Ovary (tissue), 3 donors: ENCODE measurements at regions not wholly inside any gene's neighbourhood (a gene's known extent, or its start where the extent isn't known, plus 50 kb on each side); places are given as distances from the start of the nearest gene placed in this dataset.

Experiments
- EP300 ChIP-seq: sonication (generic); formaldehyde crosslinking; IDR thresholded peaks from one replicate; pipeline ENCODE4 v1.6.1; 2017; ENCODE audit warnings: antibody characterized with exemption
- POLR2A ChIP-seq: fragments of 450-650 bp; IDR thresholded peaks from one replicate; pipeline ENCODE4 v1.6.1; 2017; ENCODE audit warnings: antibody characterized with exemption, mild to moderate bottlenecking, moderate library complexity
- TF ChIP-seq, protein P1 (sequence below), 3 donors: fragments of 450-650 bp in 2 of 3; fragments of 200-600 bp in 1 of 3; IDR thresholded peaks; one replicate each; pipeline versions ENCODE4 v1.5.1 to v1.8.0; 2016 to 2022; ENCODE audit warnings: antibody characterized with exemption in 3 of 3, mild to moderate bottlenecking in 1 of 3
- donor health status: DM: no; HTN: no; CAD: no.

GRCh38 chr4:3836756-3837601, 70.8 kb downstream of the ADRA2C start:
- TF ChIP-seq, protein P1, sequence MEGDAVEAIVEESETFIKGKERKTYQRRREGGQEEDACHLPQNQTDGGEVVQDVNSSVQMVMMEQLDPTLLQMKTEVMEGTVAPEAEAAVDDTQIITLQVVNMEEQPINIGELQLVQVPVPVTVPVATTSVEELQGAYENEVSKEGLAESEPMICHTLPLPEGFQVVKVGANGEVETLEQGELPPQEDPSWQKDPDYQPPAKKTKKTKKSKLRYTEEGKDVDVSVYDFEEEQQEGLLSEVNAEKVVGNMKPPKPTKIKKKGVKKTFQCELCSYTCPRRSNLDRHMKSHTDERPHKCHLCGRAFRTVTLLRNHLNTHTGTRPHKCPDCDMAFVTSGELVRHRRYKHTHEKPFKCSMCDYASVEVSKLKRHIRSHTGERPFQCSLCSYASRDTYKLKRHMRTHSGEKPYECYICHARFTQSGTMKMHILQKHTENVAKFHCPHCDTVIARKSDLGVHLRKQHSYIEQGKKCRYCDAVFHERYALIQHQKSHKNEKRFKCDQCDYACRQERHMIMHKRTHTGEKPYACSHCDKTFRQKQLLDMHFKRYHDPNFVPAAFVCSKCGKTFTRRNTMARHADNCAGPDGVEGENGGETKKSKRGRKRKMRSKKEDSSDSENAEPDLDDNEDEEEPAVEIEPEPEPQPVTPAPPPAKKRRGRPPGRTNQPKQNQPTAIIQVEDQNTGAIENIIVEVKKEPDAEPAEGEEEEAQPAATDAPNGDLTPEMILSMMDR (IDR thresholded peaks at IDR 0.05) = no peak
- no peak for TF ChIP-seq POLR2A
- no peak for TF ChIP-seq EP300
